NCI-H1417 treated with DMSO at 0.1 percent for 48 hours (cell line): ENCODE measurements at regions not wholly inside any gene's neighbourhood (a gene's known extent, or its start where the extent isn't known, plus 50 kb on each side); places are given as distances from the start of the nearest gene placed in this dataset.

Experiments
- DNase-seq: peaks from one replicate; lab custom pipeline; 2025; lab: John Stamatoyannopoulos, UW

GRCh38 chr5:5953584-5954274 is 424.6 kb downstream of the MED10 start:
- no peak for DNase-seq

DNA sequence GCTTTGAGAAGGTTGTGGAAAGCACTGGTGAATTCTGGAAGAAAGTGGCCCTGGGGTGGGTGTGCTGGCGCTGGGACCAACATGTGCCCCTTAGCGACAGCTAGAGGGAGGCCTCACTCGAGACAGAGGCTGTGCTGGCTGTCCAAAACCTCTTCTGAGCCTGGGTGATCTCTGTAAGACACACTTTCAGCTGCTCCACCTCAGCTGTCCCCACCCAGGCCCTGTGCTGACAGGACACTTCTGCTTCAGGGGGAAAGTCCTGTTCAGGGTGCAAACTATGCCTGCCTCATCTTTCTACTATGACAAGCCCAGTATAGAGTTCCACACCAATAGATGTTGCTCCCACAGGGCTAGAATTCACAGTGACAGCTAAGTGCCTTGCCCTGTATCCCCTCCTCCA is 426.4 kb downstream of the MED10 start:
- DNase-seq, result no peak

DNA sequence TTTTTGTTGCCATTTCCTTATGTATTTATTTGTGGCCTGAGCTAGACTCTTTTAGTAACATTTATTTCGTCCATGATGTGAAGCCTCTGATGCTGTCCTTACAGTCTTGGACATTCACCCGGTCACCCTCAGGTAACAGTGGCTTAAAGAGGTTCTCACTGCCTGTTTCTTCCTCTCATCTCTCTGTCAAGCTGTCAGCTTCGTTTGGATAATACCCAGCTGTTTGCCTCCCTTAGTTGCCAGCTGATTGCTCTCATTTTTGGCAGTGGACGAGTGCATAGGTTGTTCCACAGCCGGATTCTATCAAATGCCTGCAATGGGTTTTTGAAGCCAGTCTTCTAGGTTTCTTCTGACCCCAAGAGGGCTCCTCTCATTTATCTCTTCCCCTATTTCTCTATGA is 427.7 kb downstream of the MED10 start:
- DNase-seq, result no peak

- DNase-seq, result no peak
These were observed 436.9 kb downstream of the MED10 start for GRCh38 chr5:5941486-5941885.

DNA sequence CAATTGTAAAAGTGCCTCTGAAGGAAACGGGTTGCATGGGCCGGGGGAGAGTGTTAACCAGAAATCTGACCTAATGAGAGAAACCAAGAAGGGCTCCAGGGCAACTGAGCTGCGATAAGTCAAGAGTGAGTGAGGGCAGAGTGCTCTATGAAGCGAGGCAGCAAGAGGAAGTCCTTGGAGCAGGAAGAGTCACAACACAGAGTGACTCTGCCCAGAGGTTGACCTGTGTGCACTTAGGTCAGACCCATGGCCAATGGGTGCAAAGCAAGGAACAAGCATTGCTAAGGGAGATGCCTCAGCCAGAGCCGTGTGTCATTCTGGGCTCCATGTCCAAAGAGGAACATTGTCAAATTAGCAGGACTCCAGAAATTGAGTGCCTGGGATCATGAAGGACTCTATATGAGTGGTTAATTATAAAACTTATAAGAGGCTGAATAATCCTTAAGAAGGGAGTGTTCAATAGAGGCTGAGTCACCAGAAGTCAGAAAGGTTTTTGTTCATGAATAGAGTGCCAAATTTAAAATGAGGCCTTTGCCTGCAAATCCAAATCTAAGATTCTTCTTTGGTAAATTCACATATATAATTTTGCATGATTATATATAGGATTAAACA is 438.5 kb downstream of the MED10 start:
- no peak for DNase-seq

DNA sequence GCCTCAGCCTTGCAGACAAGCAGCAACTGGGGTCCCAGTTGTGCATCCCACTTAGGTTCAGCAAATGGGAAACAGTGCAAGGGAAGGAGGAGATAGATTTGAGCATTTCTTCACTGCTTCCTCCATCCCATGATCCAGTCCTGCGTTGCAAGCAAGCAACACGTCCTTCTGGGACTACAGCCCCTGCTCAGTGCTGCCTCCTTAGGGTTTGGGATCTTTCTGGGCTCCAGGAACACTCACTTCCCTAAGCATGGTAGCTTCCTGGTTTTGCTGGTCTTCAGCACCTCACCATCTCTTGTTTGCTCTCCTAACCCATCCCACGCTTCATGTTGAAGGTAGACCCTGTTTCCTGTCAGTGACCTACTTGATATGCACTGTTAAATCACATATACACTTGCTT is 444.7 kb downstream of the MED10 start:
- no peak for DNase-seq

- no peak for DNase-seq
These were observed 445.5 kb downstream of the MED10 start for GRCh38 chr5:5932824-5933223.

DNA sequence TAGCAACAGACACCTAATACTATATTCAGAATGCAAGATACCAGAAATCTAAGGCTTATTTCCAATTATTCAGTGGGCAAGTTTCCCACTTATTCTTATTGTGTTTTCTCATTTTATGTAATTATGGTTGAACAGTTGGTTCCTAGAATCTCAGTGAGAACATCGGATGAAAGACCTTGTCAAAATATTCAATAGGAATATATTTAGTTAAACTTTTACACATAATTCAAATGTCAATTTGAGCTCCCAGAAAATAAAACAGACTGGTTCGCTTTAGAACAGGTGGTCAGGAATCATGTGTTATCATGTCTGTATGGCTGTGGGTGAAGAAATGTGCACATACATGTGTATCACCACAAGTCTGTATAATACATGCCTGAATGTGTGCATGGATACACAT is 447.8 kb downstream of the MED10 start:
- DNase-seq, result no peak

GRCh38 chr5:5929291-5930020 is 448.9 kb downstream of the MED10 start:
- no peak for DNase-seq

- DNase-seq, result no peak
These were observed 453.2 kb downstream of the MED10 start for GRCh38 chr5:5925191-5925590.

DNA sequence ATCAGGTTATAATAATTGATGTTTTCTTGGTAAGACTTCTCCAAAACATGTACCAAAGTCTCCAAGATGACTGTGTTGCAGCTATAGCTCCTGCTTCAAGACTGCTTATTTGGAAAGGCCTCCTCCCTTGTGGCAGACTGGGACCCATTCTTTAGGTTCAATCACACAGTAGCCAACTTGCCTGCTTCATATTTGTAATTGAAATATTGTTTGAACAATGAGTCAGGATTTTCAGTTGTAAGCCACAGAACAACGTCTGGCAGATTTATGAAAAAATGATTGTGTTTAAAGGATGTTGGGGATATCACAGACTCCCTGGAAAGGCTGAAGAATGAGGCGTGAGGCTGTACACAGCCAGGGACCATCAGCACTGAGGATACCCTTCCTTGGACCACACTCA is 458.9 kb downstream of the MED10 start:
- no peak for DNase-seq

DNA sequence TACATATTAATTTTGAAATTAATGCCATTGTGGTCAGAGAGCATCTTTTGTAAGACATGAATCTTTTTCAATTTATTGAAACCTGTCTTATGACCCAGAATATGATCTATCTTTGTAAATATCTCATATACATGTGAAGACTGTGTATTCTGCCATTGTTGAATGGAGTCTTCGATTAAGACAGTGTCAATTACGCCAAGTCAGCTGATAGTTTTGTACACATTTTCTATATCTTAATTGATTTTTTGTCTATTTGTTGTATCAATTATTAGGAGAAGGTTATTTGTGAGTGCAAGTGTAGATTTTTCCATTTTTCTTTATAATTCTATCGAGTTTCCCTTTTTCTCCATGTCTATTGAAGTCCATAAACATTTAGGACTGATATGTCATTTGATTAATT is 471.6 kb downstream of the MED10 start:
- no peak for DNase-seq

DNA sequence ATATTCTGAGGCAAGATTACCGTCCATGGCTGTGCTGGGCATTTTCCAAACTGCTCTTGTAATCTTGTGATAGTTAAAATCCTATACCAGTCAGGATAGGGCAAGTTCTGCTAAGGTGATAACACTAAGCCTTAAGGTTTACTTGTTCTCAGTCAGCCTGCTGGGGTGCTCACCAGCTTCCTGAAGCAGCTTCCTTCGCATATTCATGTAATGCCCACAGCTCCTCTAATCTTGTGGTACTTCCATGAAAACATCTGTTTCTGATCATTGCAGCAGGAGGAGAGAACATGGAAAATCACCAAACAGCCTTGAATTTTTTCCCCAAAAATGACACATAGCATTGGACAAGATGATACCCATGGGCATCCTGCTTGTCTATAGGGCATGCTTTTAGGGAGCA is 473.2 kb downstream of the MED10 start:
- no peak for DNase-seq

GRCh38 chr5:5904113-5904512 is 474.2 kb downstream of the MED10 start:
- no peak for DNase-seq

- no peak for DNase-seq
These were observed 475.4 kb downstream of the MED10 start for GRCh38 chr5:5902678-5903646.

- DNase-seq, result no peak
These were observed 477.9 kb downstream of the ICE1 start for GRCh38 chr5:5900350-5900749.

DNA sequence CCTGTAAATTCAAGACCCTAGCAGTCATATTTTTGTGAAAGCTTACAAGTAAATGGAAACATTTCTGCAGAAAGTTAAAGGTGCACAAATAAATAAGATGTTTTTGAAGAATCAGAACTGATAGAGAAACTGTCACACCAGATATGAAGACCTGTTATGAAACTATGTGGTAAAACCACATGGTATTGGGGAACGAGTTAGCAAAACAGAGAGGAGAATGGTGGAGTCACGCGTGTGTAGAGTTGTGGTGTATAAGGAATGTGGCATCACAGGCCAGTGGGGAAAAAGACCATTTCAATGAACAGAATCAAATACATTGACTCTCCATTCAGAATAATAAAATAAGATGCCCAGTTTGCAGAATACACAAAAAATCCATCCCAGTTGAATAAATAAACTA is 477.2 kb downstream of the ICE1 start:
- DNase-seq, result no peak

- no peak for DNase-seq
These were observed 465.8 kb downstream of the ICE1 start for GRCh38 chr5:5888284-5888683.

GRCh38 chr5:5887833-5888232 is 465.4 kb downstream of the ICE1 start:
- no peak for DNase-seq

DNA sequence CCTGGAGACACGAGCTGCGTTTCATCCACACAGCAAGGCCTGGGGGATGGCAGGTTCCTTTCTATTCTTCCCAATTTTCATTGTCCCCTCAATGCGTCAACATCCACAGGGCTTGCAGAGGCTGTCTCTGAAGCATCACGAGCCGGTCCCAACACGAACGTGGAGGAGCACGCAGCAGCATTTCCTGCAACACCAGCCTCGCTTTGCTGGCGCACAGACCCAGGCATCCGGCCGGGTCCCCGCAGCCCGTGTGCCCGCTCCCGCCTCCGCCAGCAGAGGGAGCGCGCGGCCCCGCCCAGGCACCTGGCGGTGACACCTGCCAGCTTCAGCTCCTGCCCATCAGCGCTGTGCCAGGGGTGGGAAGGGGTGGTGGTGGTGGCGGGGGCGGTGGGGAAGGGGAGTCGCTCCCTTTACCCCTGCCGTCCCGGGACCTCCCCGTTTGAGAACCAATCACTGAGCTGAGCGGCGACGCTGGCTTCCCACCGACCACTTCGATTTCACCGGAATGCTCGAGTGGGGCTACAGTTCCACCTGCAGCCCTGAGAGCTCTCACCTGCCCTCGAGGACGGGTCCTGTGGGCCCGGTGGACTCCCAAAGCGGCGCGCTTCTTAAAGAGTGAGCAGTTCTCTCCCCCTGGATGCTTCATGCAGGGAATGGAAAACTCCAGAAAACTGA is 464.5 kb downstream of the ICE1 start:
- no peak for DNase-seq

DNA sequence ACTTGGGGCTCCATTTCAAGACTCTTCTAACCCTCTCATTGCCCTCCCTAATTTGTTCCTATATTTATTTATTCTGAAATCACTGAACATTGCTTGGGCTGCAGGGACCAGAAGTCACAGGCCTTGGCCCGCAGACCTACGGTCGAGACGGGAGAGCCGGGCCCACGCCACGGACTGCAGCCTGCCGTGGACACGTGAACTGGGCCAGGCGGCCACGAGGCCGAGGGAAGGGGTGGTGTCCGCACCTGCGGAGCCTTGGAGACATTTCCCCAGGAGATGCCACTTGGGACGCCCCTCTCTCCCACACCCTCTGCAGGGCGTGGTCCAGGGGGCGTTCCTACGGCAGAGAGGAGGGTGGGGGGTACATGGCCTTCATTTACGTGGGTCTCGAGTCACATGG is 463.9 kb downstream of the ICE1 start:
- no peak for DNase-seq

GRCh38 chr5:5885782-5886181 is 463.3 kb downstream of the ICE1 start:
- DNase-seq, result no peak
